COR-L47 (cell line): ENCODE measurements at regions not wholly inside any gene's neighbourhood (a gene's known extent, or its start where the extent isn't known, plus 50 kb on each side); places are given as distances from the start of the nearest gene placed in this dataset.

Experiments used
- DNase-seq: peaks from one replicate; lab custom pipeline; 2025; lab: John Stamatoyannopoulos, UW

GRCh38 chr2:216320852-216321251 lies 51.4 kb downstream of the MARCHF4 start:
- no peak for DNase-seq

GRCh38 chr2:216319771-216320170 lies 52.5 kb downstream of the MARCHF4 start:
- no peak for DNase-seq

- no peak for DNase-seq
Measured at GRCh38 chr2:216318521-216318874, 53.8 kb downstream of the MARCHF4 start.

GRCh38 chr2:216317831-216318520 lies 54.3 kb downstream of the MARCHF4 start:
- no peak for DNase-seq

- DNase-seq: no peak
Measured at GRCh38 chr2:216316743-216317142, 55.5 kb downstream of the MARCHF4 start.

- peak; percentile 60 for DNase-seq
Measured at GRCh38 chr2:216315802-216316603, 56.3 kb downstream of the MARCHF4 start.

- no peak for DNase-seq
Measured at GRCh38 chr2:216312441-216312840, 59.8 kb downstream of the MARCHF4 start.

GRCh38 chr2:216308576-216308975 lies 63.7 kb downstream of the MARCHF4 start:
- no peak for DNase-seq

- no peak for DNase-seq
Measured at GRCh38 chr2:216307496-216307895, 64.8 kb downstream of the MARCHF4 start.

- DNase-seq: no peak
Measured at GRCh38 chr2:216306868-216307267, 65.4 kb downstream of the MARCHF4 start.

GRCh38 chr2:216305574-216305973 lies 66.7 kb downstream of the MARCHF4 start:
- no peak for DNase-seq

GRCh38 chr2:216302981-216303676 lies 69.2 kb downstream of the MARCHF4 start:
- DNase-seq: no peak

GRCh38 chr2:216300906-216301305 lies 71.4 kb downstream of the MARCHF4 start:
- DNase-seq: no peak

GRCh38 chr2:216299588-216299987 lies 72.7 kb downstream of the MARCHF4 start:
- DNase-seq: no peak

GRCh38 chr2:216298719-216299495 lies 73.4 kb downstream of the MARCHF4 start:
- no peak for DNase-seq

GRCh38 chr2:216296856-216297255 lies 75.4 kb downstream of the MARCHF4 start:
- no peak for DNase-seq

GRCh38 chr2:216294305-216294704 lies 78.0 kb downstream of the MARCHF4 start:
- no peak for DNase-seq

- DNase-seq: no peak
Measured at GRCh38 chr2:216293883-216294282, 78.4 kb downstream of the MARCHF4 start.

- DNase-seq: peak; percentile 65
Measured at GRCh38 chr2:216292886-216293301, 79.4 kb downstream of the MARCHF4 start.

GRCh38 chr2:216292475-216292874 lies 79.8 kb downstream of the MARCHF4 start:
- no peak for DNase-seq

- DNase-seq: no peak
Measured at GRCh38 chr2:216289470-216289869, 82.8 kb downstream of the MARCHF4 start.

- no peak for DNase-seq
Measured at GRCh38 chr2:216287251-216287650, 85.0 kb downstream of the MARCHF4 start.
